ENCODE measurements at regions not wholly inside any gene's neighbourhood (a gene's known extent, or its start where the extent isn't known, plus 50 kb on each side); places are given as distances from the start of the nearest gene placed in this dataset.
"Not testable (repeated sequence)": the region's sequence is repeated elsewhere in the genome, so short reads cannot be mapped to it uniquely, and the experiment has no call there.

DNA sequence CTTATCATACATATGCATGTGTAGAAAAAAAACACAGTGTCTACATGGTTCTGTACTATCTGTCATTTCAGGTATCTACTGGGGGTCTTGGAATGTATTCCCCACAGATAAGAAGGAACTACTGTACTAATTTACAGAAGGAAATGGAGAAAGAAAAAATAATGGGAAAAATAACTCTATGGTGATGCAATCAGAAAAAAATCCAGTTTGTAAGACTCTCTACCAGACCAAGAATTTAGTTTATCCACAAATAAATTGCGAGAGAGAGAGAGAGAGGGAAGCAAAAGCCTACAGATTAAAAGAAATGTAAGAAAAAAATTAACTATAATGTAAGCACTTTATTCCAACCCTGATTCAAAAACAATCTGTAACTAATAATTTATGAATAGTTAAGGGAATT is 708.6 kb upstream of the ZNF608 start:
- H3K9me3 ChIP-seq (ENCODE audit: low read length), result no peaks in the 10 kb centered on the region

GRCh38 chr5:125456005-125456404 is 709.6 kb upstream of the ZNF608 start:
- H2AFZ ChIP-seq (ENCODE audit: low read length); H3K79me2 ChIP-seq (ENCODE audit: insufficient read depth, low read depth, low read length); DNase-seq (ENCODE audit: low spot score); H3K4me1 ChIP-seq (ENCODE audit: insufficient read depth, low read length, poor library complexity, severe bottlenecking); H3K4me3 ChIP-seq (ENCODE audit: low read depth, low read length, poor library complexity, severe bottlenecking); BruUV-seq (replicated peaks); H3K27ac ChIP-seq (ENCODE audit: low read depth, low read length, poor library complexity, severe bottlenecking); H3K4me2 ChIP-seq (ENCODE audit: low read length); H3K36me3 ChIP-seq (ENCODE audit: insufficient read depth, low read length); H3K9me2 ChIP-seq (ENCODE audit: insufficient read depth, low read length); CTCF ChIA-PET (ENCODE audit: unreplicated experiment); H3K9me3 ChIP-seq (ENCODE audit: low read length); POLR2A ChIA-PET; intact Hi-C loops (cut with micrococcal nuclease; ENCODE audit: unreplicated experiment); H4K20me1 ChIP-seq (ENCODE audit: insufficient read depth, low read length): not testable (repeated sequence)

More for the DNA sequence above, 708.6 kb upstream of the ZNF608 start:
- no peaks in the 10 kb centered on the region for H3K79me2 ChIP-seq (ENCODE audit: insufficient read depth, low read depth, low read length)
- H4K20me1 ChIP-seq (ENCODE audit: insufficient read depth, low read length), result no peaks in the 10 kb centered on the region
- TF ChIP-seq, protein P1, sequence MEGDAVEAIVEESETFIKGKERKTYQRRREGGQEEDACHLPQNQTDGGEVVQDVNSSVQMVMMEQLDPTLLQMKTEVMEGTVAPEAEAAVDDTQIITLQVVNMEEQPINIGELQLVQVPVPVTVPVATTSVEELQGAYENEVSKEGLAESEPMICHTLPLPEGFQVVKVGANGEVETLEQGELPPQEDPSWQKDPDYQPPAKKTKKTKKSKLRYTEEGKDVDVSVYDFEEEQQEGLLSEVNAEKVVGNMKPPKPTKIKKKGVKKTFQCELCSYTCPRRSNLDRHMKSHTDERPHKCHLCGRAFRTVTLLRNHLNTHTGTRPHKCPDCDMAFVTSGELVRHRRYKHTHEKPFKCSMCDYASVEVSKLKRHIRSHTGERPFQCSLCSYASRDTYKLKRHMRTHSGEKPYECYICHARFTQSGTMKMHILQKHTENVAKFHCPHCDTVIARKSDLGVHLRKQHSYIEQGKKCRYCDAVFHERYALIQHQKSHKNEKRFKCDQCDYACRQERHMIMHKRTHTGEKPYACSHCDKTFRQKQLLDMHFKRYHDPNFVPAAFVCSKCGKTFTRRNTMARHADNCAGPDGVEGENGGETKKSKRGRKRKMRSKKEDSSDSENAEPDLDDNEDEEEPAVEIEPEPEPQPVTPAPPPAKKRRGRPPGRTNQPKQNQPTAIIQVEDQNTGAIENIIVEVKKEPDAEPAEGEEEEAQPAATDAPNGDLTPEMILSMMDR (conservative IDR thresholded peaks at IDR 0.05; ENCODE audit: low read length), result no peak
- no peak for TF ChIP-seq EZH2phosphoT487 (IDR thresholded peaks at IDR 0.05; ENCODE audit: borderline replicate concordance, low read depth, low read length)
- no peak for DNase-seq (ENCODE audit: low spot score)
- H3K9me2 ChIP-seq (ENCODE audit: insufficient read depth, low read length), result 0 out of 2 replicates have a peak, but pooled peaks cover 2% of the 10 kb centered on the region
- intact Hi-C loops (cut with micrococcal nuclease; ENCODE audit: unreplicated experiment), result no loop called here
- CTCF ChIA-PET (ENCODE audit: unreplicated experiment), result no interaction called here
- H3K4me1 ChIP-seq (ENCODE audit: insufficient read depth, low read length, poor library complexity, severe bottlenecking), result no peaks in the 10 kb centered on the region
- H3K4me2 ChIP-seq (ENCODE audit: low read length), result no peak overlapping the region
- no peaks in the 10 kb centered on the region for H3K36me3 ChIP-seq (ENCODE audit: insufficient read depth, low read length)
- H2AFZ ChIP-seq (ENCODE audit: low read length), result no peak overlapping the region
- H3K4me3 ChIP-seq (ENCODE audit: low read depth, low read length, poor library complexity, severe bottlenecking), result no peak overlapping the region
- BruUV-seq (replicated peaks), result no TSS peak
- POLR2A ChIA-PET, result interaction anchor here (0.6 kb wide), 1 partner anchor 241 kb away, joined by 3 read pairs; no protein-coding TSS in a partner anchor
- no peak overlapping the region for H3K27ac ChIP-seq (ENCODE audit: low read depth, low read length, poor library complexity, severe bottlenecking)

DNA sequence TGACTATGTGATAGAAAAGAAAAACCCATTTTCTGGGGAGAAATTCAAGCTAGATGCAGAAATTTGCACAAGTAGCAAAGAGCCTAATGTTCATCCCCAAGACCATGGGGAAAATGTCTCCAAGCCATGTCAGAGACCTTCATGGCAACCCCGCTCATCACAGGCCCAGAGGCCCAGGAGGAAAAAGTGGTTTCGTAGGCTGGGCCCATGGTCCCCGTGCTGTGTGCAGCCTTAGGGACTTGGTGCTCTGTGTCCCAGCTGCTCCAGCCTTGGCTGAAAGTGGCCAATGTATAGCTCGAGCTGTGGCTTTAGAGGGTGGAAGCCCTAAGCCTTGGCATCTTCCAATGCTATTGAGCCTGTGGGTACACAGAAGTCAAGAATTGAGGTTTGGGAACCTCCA is 711.2 kb upstream of the ZNF608 start:
- DNase-seq (ENCODE audit: low spot score), result no peak
- no peaks in the 10 kb centered on the region for H3K9me3 ChIP-seq (ENCODE audit: low read length)
- CTCF ChIA-PET (ENCODE audit: unreplicated experiment), result no interaction called here
- no peaks in the 10 kb centered on the region for H3K79me2 ChIP-seq (ENCODE audit: insufficient read depth, low read depth, low read length)
- H3K4me3 ChIP-seq (ENCODE audit: low read depth, low read length, poor library complexity, severe bottlenecking), result no peak overlapping the region
- TF ChIP-seq, protein P1 (conservative IDR thresholded peaks at IDR 0.05; ENCODE audit: low read length), result no peak
- TF ChIP-seq EZH2phosphoT487 (IDR thresholded peaks at IDR 0.05; ENCODE audit: borderline replicate concordance, low read depth, low read length), result no peak
- H3K4me1 ChIP-seq (ENCODE audit: insufficient read depth, low read length, poor library complexity, severe bottlenecking), result no peaks in the 10 kb centered on the region
- H3K9me2 ChIP-seq (ENCODE audit: insufficient read depth, low read length), result 0 out of 2 replicates have a peak, but pooled peaks cover 4% of the 10 kb centered on the region
- H3K27ac ChIP-seq (ENCODE audit: low read depth, low read length, poor library complexity, severe bottlenecking), result no peak overlapping the region
- H3K36me3 ChIP-seq (ENCODE audit: insufficient read depth, low read length), result no peaks in the 10 kb centered on the region
- BruUV-seq (replicated peaks), result no TSS peak
- POLR2A ChIA-PET, result interaction anchor here (0.6 kb wide), 1 partner anchor 21 kb away, joined by 4 read pairs; no protein-coding TSS in a partner anchor
- no peak overlapping the region for H3K4me2 ChIP-seq (ENCODE audit: low read length)
- H2AFZ ChIP-seq (ENCODE audit: low read length), result no peak overlapping the region
- no peaks in the 10 kb centered on the region for H4K20me1 ChIP-seq (ENCODE audit: insufficient read depth, low read length)
- intact Hi-C loops (cut with micrococcal nuclease; ENCODE audit: unreplicated experiment), result no loop called here

- intact Hi-C loops (cut with micrococcal nuclease; ENCODE audit: unreplicated experiment); H3K36me3 ChIP-seq (ENCODE audit: insufficient read depth, low read length); H3K79me2 ChIP-seq (ENCODE audit: insufficient read depth, low read depth, low read length); H3K4me2 ChIP-seq (ENCODE audit: low read length); DNase-seq (ENCODE audit: low spot score); H3K9me2 ChIP-seq (ENCODE audit: insufficient read depth, low read length); H3K4me1 ChIP-seq (ENCODE audit: insufficient read depth, low read length, poor library complexity, severe bottlenecking); H3K4me3 ChIP-seq (ENCODE audit: low read depth, low read length, poor library complexity, severe bottlenecking); BruUV-seq (replicated peaks); H3K27ac ChIP-seq (ENCODE audit: low read depth, low read length, poor library complexity, severe bottlenecking); CTCF ChIA-PET (ENCODE audit: unreplicated experiment); H4K20me1 ChIP-seq (ENCODE audit: insufficient read depth, low read length); H2AFZ ChIP-seq (ENCODE audit: low read length); H3K9me3 ChIP-seq (ENCODE audit: low read length): not testable (repeated sequence)
- POLR2A ChIA-PET, result interaction anchor here (1.4 kb wide), 1 partner anchor 93 kb away, joined by 3 read pairs; no protein-coding TSS in a partner anchor
Measured at GRCh38 chr5:125458949-125459348, 712.5 kb upstream of the ZNF608 start.
